ENCODE measurements at regions not wholly inside any gene's neighbourhood (a gene's known extent, or its start where the extent isn't known, plus 50 kb on each side); places are given as distances from the start of the nearest gene placed in this dataset.

DNA sequence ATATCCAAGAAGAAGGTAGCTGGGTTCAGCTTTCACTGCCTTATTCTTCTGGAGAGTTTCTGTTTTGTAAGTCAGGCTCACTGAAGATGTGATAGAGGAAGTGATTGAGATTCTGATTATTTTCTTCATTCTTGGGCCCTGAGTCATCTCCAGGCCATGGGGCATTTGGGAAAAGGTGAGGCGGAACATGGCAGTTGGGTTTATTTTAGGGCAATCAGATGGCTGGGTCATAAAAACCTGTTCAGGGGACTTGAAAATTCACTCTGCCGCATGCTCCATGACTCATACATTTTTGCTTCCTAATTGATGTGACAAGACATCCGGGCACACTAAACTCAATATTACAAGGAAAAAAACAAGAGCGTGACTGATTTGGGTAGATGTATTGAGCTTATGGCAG, 265.7 kb upstream of the KLF4 start:
- TF ChIP-seq, protein P1, sequence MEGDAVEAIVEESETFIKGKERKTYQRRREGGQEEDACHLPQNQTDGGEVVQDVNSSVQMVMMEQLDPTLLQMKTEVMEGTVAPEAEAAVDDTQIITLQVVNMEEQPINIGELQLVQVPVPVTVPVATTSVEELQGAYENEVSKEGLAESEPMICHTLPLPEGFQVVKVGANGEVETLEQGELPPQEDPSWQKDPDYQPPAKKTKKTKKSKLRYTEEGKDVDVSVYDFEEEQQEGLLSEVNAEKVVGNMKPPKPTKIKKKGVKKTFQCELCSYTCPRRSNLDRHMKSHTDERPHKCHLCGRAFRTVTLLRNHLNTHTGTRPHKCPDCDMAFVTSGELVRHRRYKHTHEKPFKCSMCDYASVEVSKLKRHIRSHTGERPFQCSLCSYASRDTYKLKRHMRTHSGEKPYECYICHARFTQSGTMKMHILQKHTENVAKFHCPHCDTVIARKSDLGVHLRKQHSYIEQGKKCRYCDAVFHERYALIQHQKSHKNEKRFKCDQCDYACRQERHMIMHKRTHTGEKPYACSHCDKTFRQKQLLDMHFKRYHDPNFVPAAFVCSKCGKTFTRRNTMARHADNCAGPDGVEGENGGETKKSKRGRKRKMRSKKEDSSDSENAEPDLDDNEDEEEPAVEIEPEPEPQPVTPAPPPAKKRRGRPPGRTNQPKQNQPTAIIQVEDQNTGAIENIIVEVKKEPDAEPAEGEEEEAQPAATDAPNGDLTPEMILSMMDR (IDR thresholded peaks at IDR 0.05; ENCODE audit: unreplicated experiment) = no peak
- no TSS peak for BruUV-seq (replicated peaks)
- CTCF ChIA-PET = interaction anchor here (0.6 to 0.8 kb wide), 4 partner anchors 69 to 537 kb away, joined by 3 to 4 read pairs (median 3); no protein-coding TSS in a partner anchor
- no peaks in the 10 kb centered on the region for H3K27me3 Mint-ChIP-seq (ENCODE audit: insufficient read depth, unreplicated experiment)
- no peaks in the 10 kb centered on the region for H3K9me3 Mint-ChIP-seq (ENCODE audit: unreplicated experiment)
- peaks cover 9% of the 10 kb centered on the region for H3K36me3 Mint-ChIP-seq (ENCODE audit: insufficient read depth, unreplicated experiment)
- intact Hi-C loops (cut with micrococcal nuclease) = no loop called here
- H3K4me1 Mint-ChIP-seq (ENCODE audit: insufficient read depth, unreplicated experiment) = peaks cover 34% of the 10 kb centered on the region
- peak; percentile 62 for DNase-seq (ENCODE audit: unreplicated experiment)
- POLR2A ChIA-PET = interaction anchor here (0.9 to 1.7 kb wide), 4 partner anchors 15 to 286 kb away, joined by 3 to 6 read pairs (median 4); no protein-coding TSS in a partner anchor
- no peak overlapping the region for H3K4me3 Mint-ChIP-seq (ENCODE audit: unreplicated experiment)
- H3K27ac Mint-ChIP-seq (ENCODE audit: low read depth, unreplicated experiment) = peak overlapping the region; percentile 54

DNA sequence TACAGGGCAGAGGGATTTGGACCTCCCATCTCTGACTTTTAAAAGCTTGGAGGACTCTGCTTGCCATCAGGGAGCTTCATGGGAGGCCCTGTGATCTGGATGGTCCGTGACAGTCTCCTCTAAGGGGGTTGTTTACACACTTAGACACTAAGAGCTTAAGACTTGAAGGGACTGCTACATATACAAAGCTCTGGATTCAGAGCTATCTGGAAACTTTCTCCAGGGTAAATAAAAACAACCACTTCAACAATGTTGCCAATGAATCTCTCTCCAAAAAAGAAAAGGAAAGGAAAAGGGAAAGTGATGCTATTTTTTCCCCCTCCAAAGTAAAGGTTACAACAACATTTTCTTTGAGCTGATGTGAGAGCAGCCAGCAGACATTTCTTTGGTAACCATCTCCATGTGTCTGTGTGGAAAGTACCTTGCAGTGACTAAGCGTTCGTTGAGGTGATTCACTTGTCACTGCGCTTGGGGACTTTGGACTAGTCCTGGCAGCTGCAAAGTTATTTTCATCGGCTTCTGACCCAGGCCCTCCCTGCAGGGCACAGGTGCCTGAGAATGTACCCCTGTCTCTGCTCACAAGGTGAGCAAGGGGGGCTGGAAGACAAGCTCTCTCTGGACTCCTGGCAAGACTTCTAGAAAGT, 262.1 kb upstream of the KLF4 start:
- TF ChIP-seq, protein P1 (IDR thresholded peaks at IDR 0.05; ENCODE audit: unreplicated experiment) = no peak
- H3K27ac Mint-ChIP-seq (ENCODE audit: low read depth, unreplicated experiment) = peak overlapping the region; percentile 43

DNA sequence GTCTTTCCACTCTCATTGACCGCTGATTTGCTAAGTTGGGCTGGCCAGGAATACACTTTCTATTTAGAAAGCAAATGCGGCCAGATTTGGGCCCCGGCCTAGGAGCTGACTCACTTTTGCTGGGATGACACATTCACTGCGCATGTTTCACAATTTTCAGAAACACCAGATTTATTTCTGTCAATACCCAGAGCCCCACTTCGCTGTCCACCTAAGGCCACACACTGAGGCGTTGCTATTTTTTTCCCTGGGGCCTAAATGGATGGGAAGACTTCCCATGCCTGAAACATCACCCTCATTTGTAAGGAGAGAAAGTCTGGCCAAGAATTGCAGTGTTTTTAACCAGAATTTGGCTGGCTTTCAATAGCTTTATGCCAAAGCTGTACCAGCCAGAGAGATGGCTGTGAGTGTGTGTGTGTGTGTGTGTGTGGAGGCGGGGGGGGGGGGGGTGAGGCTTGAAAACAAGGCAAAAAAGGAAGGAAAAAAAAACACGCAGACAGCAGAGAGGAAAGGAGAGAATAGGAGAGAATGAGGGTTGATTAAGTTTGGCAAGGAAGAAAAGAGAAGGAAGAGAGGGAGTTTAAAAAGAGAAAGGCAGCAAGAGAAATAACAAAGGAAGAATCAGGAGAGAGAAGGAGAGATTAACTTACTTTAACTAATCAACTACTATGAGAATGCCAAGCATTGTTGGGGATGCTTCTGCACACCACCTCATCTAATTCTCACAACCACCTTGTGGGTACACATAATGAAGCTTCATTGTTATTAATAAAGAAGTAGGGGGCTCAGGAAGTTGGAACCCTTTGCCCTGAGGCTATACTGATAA, 261.4 kb upstream of the KLF4 start:
- CTCF ChIA-PET = interaction anchor here (0.5 to 2.1 kb wide), 8 partner anchors 8 to 509 kb away, joined by 3 to 12 read pairs (median 4); no protein-coding TSS in a partner anchor
- Mint-ChIP-seq H3K27ac (ENCODE audit: low read depth, unreplicated experiment) (peak overlapping the region; percentile 43), H3K4me3 (ENCODE audit: unreplicated experiment) (peak overlapping the region; percentile 15), H3K9me3 (ENCODE audit: unreplicated experiment) (no peaks in the 10 kb centered on the region), H3K27me3 (ENCODE audit: insufficient read depth, unreplicated experiment) (no peaks in the 10 kb centered on the region), H3K36me3 (ENCODE audit: insufficient read depth, unreplicated experiment) (peaks cover 9% of the 10 kb centered on the region), H3K4me1 (ENCODE audit: insufficient read depth, unreplicated experiment) (peaks cover 46% of the 10 kb centered on the region)
- peak; percentile 100 for DNase-seq (ENCODE audit: unreplicated experiment)
- intact Hi-C loops (cut with micrococcal nuclease) = loop anchor here (1.0 to 5.0 kb wide), 7 partner anchors 12 to 521 kb away; partner anchors contain the start of gene KLF4
- TF ChIP-seq, protein P1 (IDR thresholded peaks at IDR 0.05; ENCODE audit: unreplicated experiment) = no peak
- no TSS peak for BruUV-seq (replicated peaks)
- POLR2A ChIA-PET = interaction anchor here (0.5 to 5.9 kb wide), 25 partner anchors 8 to 817 kb away, joined by 3 to 77 read pairs (median 4); partner anchors contain the start of gene KLF4

More for the DNA sequence above, 262.1 kb upstream of the KLF4 start:
- intact Hi-C loops (cut with micrococcal nuclease) = loop anchor here (2.0 to 5.0 kb wide), 3 partner anchors 204 to 297 kb away; partner anchors contain the start of gene KLF4
- Mint-ChIP-seq H3K4me3 (ENCODE audit: unreplicated experiment) (no peak overlapping the region), H3K9me3 (ENCODE audit: unreplicated experiment) (no peaks in the 10 kb centered on the region), H3K4me1 (ENCODE audit: insufficient read depth, unreplicated experiment) (peaks cover 46% of the 10 kb centered on the region), H3K36me3 (ENCODE audit: insufficient read depth, unreplicated experiment) (peaks cover 9% of the 10 kb centered on the region), H3K27me3 (ENCODE audit: insufficient read depth, unreplicated experiment) (no peaks in the 10 kb centered on the region)
- ChIA-PET POLR2A (interaction anchor here (0.6 to 5.9 kb wide), 25 partner anchors 9 to 816 kb away, joined by 3 to 77 read pairs (median 4); partner anchors contain the start of gene KLF4), CTCF (interaction anchor here (0.5 to 2.1 kb wide), 9 partner anchors 7 to 508 kb away, joined by 3 to 12 read pairs (median 4); no protein-coding TSS in a partner anchor)
- BruUV-seq (replicated peaks) = no TSS peak
- peak; percentile 79 for DNase-seq (ENCODE audit: unreplicated experiment)
